ENCODE measurements at regions not wholly inside any gene's neighbourhood (a gene's known extent, or its start where the extent isn't known, plus 50 kb on each side); places are given as distances from the start of the nearest gene placed in this dataset.

DNA sequence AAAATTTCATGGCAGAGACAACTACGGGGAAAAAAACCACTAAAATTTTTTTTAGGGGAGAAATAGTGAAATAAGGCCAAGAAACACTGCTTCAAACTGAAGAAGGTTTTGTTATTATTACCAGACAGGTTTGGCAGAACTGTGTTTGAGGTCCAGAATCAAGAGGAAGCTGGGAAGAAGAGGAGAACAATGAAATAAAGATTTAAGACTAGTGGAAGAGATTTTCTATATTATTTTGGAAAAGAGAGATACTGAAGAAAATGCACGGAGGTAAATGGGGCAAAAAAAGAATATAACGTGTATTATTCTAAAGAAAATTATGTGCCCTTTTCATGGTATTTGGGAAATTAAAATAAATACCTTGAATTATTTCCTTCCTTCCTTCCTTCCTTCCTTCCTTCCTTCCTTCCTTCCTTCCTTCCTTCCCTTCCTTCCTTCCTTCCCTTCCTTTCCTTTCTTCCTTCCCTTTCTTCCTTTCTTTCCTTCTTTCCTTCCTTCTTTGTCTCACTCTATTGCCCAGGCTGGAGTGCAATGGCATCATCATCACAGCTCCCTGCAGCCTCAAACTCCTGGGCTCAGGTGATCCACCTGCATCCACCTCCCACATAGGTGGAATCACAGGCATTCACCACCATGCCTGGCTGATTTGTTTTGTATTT lies 124.3 kb downstream of the GJA1 start:
- TF ChIP-seq, protein P1, sequence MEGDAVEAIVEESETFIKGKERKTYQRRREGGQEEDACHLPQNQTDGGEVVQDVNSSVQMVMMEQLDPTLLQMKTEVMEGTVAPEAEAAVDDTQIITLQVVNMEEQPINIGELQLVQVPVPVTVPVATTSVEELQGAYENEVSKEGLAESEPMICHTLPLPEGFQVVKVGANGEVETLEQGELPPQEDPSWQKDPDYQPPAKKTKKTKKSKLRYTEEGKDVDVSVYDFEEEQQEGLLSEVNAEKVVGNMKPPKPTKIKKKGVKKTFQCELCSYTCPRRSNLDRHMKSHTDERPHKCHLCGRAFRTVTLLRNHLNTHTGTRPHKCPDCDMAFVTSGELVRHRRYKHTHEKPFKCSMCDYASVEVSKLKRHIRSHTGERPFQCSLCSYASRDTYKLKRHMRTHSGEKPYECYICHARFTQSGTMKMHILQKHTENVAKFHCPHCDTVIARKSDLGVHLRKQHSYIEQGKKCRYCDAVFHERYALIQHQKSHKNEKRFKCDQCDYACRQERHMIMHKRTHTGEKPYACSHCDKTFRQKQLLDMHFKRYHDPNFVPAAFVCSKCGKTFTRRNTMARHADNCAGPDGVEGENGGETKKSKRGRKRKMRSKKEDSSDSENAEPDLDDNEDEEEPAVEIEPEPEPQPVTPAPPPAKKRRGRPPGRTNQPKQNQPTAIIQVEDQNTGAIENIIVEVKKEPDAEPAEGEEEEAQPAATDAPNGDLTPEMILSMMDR (conservative IDR thresholded peaks at IDR 0.05; ENCODE audit: low read depth, low read length): no peak
- TF ChIP-seq EZH2 (IDR thresholded peaks at IDR 0.05; ENCODE audit: low read length, unreplicated experiment) (no peak), EZH2phosphoT487 (IDR thresholded peaks at IDR 0.05; ENCODE audit: borderline replicate concordance, low read length) (no peak)

All from PC-3 (cell line).